H9 (cell line): ENCODE measurements at regions not wholly inside any gene's neighbourhood (a gene's known extent, or its start where the extent isn't known, plus 50 kb on each side); places are given as distances from the start of the nearest gene placed in this dataset.

ENCODE experiments used
- DNase-seq: peaks from one replicate; pipeline ENCODE4 v3.0.0-alpha.2; 2017
- H2AFZ ChIP-seq: one replicate; pipeline ENCODE4 v1.6.1; 2013; ENCODE audit warnings: mild to moderate bottlenecking, low read length, control low read depth, moderate library complexity
- H2AK5ac ChIP-seq: 2 replicates; pipeline ENCODE4 v1.6.1; 2013; ENCODE audit warnings: low read length, control low read depth, mixed read lengths; ENCODE audit not compliant: insufficient read length
- H2BK120ac ChIP-seq: one replicate; pipeline ENCODE4 v1.6.1; 2013; ENCODE audit warnings: low read depth, mild to moderate bottlenecking, low read length, control low read depth, inconsistent platforms; ENCODE audit not compliant: poor library complexity, severe bottlenecking
- H2BK12ac ChIP-seq: 2 replicates; pipeline ENCODE4 v1.6.1; 2013; ENCODE audit warnings: low read length, control low read depth, mixed read lengths, low read depth; ENCODE audit not compliant: insufficient read length
- H2BK15ac ChIP-seq: 2 replicates; pipeline ENCODE4 v1.6.1; 2013; ENCODE audit warnings: low read depth, low read length, control low read depth
- H2BK20ac ChIP-seq: one replicate; pipeline ENCODE4 v1.6.1; 2013; ENCODE audit warnings: low read depth, mild to moderate bottlenecking, low read length, control low read depth, inconsistent platforms; ENCODE audit not compliant: poor library complexity, severe bottlenecking
- H2BK5ac ChIP-seq: 2 replicates; pipeline ENCODE4 v1.6.1; 2013; ENCODE audit warnings: low read length, control low read depth, mixed read lengths; ENCODE audit not compliant: insufficient read length
- H3K14ac ChIP-seq: 2 replicates; pipeline ENCODE4 v1.6.1; 2013; ENCODE audit warnings: low read length, control low read depth; ENCODE audit not compliant: insufficient read depth
- H3K18ac ChIP-seq: 2 replicates; pipeline ENCODE4 v1.6.1; 2013; ENCODE audit warnings: low read depth, mild to moderate bottlenecking, mixed read lengths, low read length, control low read depth; ENCODE audit not compliant: insufficient read length
- H3K23ac ChIP-seq: 2 replicates; pipeline ENCODE4 v1.6.1; 2013; ENCODE audit warnings: low read length, control low read depth, mixed read lengths, low read depth; ENCODE audit not compliant: insufficient read length
- H3K23me2 ChIP-seq: 2 replicates; pipeline ENCODE4 v1.6.1; 2013; ENCODE audit warnings: low read depth, mild to moderate bottlenecking, mixed read lengths, low read length, control low read depth; ENCODE audit not compliant: insufficient read length, poor library complexity, severe bottlenecking
- H3K27ac ChIP-seq: 2 replicates; pipeline ENCODE4 v1.5.1; 2013; ENCODE audit warnings: low read length, control low read depth, mixed read lengths, low read depth; ENCODE audit not compliant: insufficient read length
- H3K27me3 ChIP-seq: 2 replicates; pipeline ENCODE4 v1.6.1; 2013; ENCODE audit warnings: low read length, control low read depth, inconsistent platforms; ENCODE audit not compliant: insufficient read depth
- H3K4ac ChIP-seq: 2 replicates; pipeline ENCODE4 v1.6.1; 2013; ENCODE audit warnings: low read depth, mild to moderate bottlenecking, control low read depth, inconsistent platforms, low read length, moderate library complexity
- H3K4me1 ChIP-seq: 2 replicates; pipeline ENCODE4 v1.6.1; 2013; ENCODE audit warnings: low read length, control low read depth, inconsistent platforms; ENCODE audit not compliant: insufficient read depth
- H3K4me2 ChIP-seq: 2 replicates; pipeline ENCODE4 v1.6.1; 2013; ENCODE audit warnings: low read length, control low read depth, mixed read lengths; ENCODE audit not compliant: insufficient read length, insufficient read depth
- H3K56ac ChIP-seq: 2 replicates; pipeline ENCODE4 v1.6.1; 2013; ENCODE audit warnings: low read depth, mild to moderate bottlenecking, mixed read lengths, low read length, control low read depth; ENCODE audit not compliant: insufficient read length
- H3K79me1 ChIP-seq: 2 replicates; pipeline ENCODE4 v1.6.1; 2013; ENCODE audit warnings: low read depth, mild to moderate bottlenecking, moderate library complexity, low read length, control low read depth, inconsistent platforms; ENCODE audit not compliant: insufficient read depth, poor library complexity, severe bottlenecking
- H3K79me2 ChIP-seq: 2 replicates; pipeline ENCODE4 v1.6.1; 2013; ENCODE audit warnings: low read length, control low read depth, inconsistent platforms; ENCODE audit not compliant: insufficient read depth
- H3K9ac ChIP-seq: 2 replicates; pipeline ENCODE4 v1.6.1; 2013; ENCODE audit warnings: low read length, control low read depth, mixed read lengths; ENCODE audit not compliant: insufficient read length; ENCODE audit errors: extremely low read depth
- H3K9me3 ChIP-seq: one replicate; pipeline ENCODE4 v1.6.1; 2013; ENCODE audit warnings: low read depth, low read length, inconsistent platforms; ENCODE audit not compliant: control insufficient read depth
- H3T11ph ChIP-seq: one replicate; pipeline ENCODE4 v1.6.1; 2013; ENCODE audit warnings: mild to moderate bottlenecking, low read length, control low read depth, inconsistent platforms
- H4K20me1 ChIP-seq: one replicate; pipeline ENCODE4 v1.6.1; 2013; ENCODE audit not compliant: control insufficient read depth, insufficient read length, insufficient read depth
- H4K5ac ChIP-seq: 2 replicates; pipeline ENCODE4 v1.6.1; 2013; ENCODE audit warnings: low read depth, mild to moderate bottlenecking, mixed read lengths, low read length, control low read depth; ENCODE audit not compliant: insufficient read length
- H4K8ac ChIP-seq: replicated peaks from 2 replicates; pipeline ENCODE4 v1.6.1; 2013; ENCODE audit warnings: low read length, control low read depth, mixed read lengths, low read depth; ENCODE audit not compliant: insufficient read length
- H4K91ac ChIP-seq: 2 replicates; pipeline ENCODE4 v1.6.1; 2013; ENCODE audit warnings: low read depth, mild to moderate bottlenecking, moderate library complexity, mixed read lengths, low read length, control low read depth; ENCODE audit not compliant: insufficient read length
- H3K27ac Mint-ChIP-seq, 3 experiments: 2 replicates in 2 of 3; 3 replicates in 1 of 3; pipeline ENCODE4 v1.8.0; 2020 to 2021; ENCODE audit warnings: mixed read lengths in 3 of 3, mild to moderate bottlenecking in 1 of 3, moderate library complexity in 1 of 3
- H3K27me3 Mint-ChIP-seq: 2 replicates; pipeline ENCODE4 v1.8.0; 2021; ENCODE audit warnings: low read depth, mild to moderate bottlenecking, moderate library complexity, mixed read lengths
- H3K36me3 Mint-ChIP-seq, 3 experiments: 2 replicates in 2 of 3; 3 replicates in 1 of 3; pipeline ENCODE4 v1.8.0; 2020 to 2021; ENCODE audit warnings: low read depth in 3 of 3, mixed read lengths in 3 of 3; ENCODE audit not compliant: insufficient read depth in 1 of 3
- H3K4me1 Mint-ChIP-seq, 2 experiments: 2 replicates each; pipeline ENCODE4 v1.8.0; 2020; ENCODE audit warnings: mixed read lengths in 2 of 2
- H3K4me3 Mint-ChIP-seq, 2 experiments: 2 replicates in 1 of 2; 3 replicates in 1 of 2; pipeline ENCODE4 v1.8.0; 2020 to 2021; ENCODE audit warnings: mild to moderate bottlenecking in 2 of 2, mixed read lengths in 2 of 2, moderate library complexity in 1 of 2
- H3K9me3 Mint-ChIP-seq, 2 experiments: 2 replicates in 1 of 2; 3 replicates in 1 of 2; pipeline ENCODE4 v1.8.0; 2020; ENCODE audit warnings: mild to moderate bottlenecking in 2 of 2, mixed read lengths in 2 of 2, moderate library complexity in 1 of 2
- WGBS: extraction: QIAGEN DNeasy Blood & Tissue Kit; methylation state at CpG from one replicate; pipeline ENCODE4 v1.1.7; 2013; ENCODE audit warnings: missing lambda C conversion rate, low lambda C conversion rate, mixed read lengths; ENCODE audit not compliant: insufficient read length; ENCODE audit errors: extremely low coverage; 5-methylcytosine and 5-hydroxymethylcytosine counted together
- TF ChIP-seq, protein P1 (sequence below): fragments of 200-600 bp; sonication (generic); conservative IDR thresholded peaks from 3 replicates; pipeline ENCODE4 v1.8.0; 2021; ENCODE audit warnings: antibody characterized with exemption, mild to moderate bottlenecking

DNA sequence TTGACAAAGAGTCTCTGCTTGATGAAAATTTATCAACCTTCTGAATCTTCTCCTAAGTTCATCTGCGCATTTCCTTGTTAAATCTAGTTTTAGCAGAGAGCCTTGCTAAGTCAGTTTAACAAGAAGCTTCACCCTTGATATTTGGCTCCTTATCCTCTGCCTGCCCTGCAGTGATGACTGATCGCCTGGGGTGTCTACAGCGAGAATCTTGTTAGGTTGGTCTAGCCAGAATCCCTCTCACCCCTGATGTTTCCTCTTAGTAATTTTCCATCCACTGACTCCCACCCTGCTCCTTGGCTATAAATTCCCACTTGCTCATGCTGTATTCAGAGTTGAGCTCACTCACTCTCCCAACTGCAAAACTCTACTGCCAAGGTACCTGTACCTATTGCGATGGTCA lies 114.1 kb downstream of the TENT5A start:
- H3K18ac ChIP-seq, result no peak overlapping the region
- no peaks in the 10 kb centered on the region for H3K79me2 ChIP-seq
- Mint-ChIP-seq H3K27ac (no peak overlapping the region), H3K4me1 (no peaks in the 10 kb centered on the region), H3K36me3 (peaks cover 0 to 6% (median 3%) of the 10 kb centered on the region in 3 experiments; a peak in 2 of 7 replicates), H3K9me3 (peaks cover 1 to 7% of the 10 kb centered on the region in 2 experiments; a peak in 2 of 5 replicates), H3K4me3 (no peak overlapping the region), H3K27me3 (no peaks in the 10 kb centered on the region)
- no peak overlapping the region for H2BK20ac ChIP-seq
- H2BK5ac ChIP-seq, result no peak overlapping the region
- H3K27ac ChIP-seq, result no peak overlapping the region
- no peak overlapping the region for H2AK5ac ChIP-seq
- no peak overlapping the region for H2BK120ac ChIP-seq
- H2AFZ ChIP-seq, result no peak overlapping the region
- no peak overlapping the region for H3K56ac ChIP-seq
- TF ChIP-seq, protein P1, sequence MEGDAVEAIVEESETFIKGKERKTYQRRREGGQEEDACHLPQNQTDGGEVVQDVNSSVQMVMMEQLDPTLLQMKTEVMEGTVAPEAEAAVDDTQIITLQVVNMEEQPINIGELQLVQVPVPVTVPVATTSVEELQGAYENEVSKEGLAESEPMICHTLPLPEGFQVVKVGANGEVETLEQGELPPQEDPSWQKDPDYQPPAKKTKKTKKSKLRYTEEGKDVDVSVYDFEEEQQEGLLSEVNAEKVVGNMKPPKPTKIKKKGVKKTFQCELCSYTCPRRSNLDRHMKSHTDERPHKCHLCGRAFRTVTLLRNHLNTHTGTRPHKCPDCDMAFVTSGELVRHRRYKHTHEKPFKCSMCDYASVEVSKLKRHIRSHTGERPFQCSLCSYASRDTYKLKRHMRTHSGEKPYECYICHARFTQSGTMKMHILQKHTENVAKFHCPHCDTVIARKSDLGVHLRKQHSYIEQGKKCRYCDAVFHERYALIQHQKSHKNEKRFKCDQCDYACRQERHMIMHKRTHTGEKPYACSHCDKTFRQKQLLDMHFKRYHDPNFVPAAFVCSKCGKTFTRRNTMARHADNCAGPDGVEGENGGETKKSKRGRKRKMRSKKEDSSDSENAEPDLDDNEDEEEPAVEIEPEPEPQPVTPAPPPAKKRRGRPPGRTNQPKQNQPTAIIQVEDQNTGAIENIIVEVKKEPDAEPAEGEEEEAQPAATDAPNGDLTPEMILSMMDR, result no peak
- no peaks in the 10 kb centered on the region for H3K23me2 ChIP-seq
- no peak overlapping the region for H3K4me2 ChIP-seq
- H3T11ph ChIP-seq, result no peak overlapping the region
- no CpG with 5 or more reads among the region's 4 CpGs for WGBS
- H4K5ac ChIP-seq, result no peak overlapping the region
- H3K14ac ChIP-seq, result no peak overlapping the region
- no peak overlapping the region for H4K8ac ChIP-seq
- H3K23ac ChIP-seq, result no peak overlapping the region
- no peak for DNase-seq
- H3K9ac ChIP-seq, result no peak overlapping the region
- no peak overlapping the region for H2BK15ac ChIP-seq
- no peaks in the 10 kb centered on the region for H3K4me1 ChIP-seq
- H4K20me1 ChIP-seq, result no peaks in the 10 kb centered on the region
- no peak overlapping the region for H3K4ac ChIP-seq
- no peaks in the 10 kb centered on the region for H3K79me1 ChIP-seq
- H3K9me3 ChIP-seq, result no peaks in the 10 kb centered on the region
- no peaks in the 10 kb centered on the region for H3K27me3 ChIP-seq
- H2BK12ac ChIP-seq, result no peak overlapping the region
- no peak overlapping the region for H4K91ac ChIP-seq
